ENCODE measurements at regions not wholly inside any gene's neighbourhood (a gene's known extent, or its start where the extent isn't known, plus 50 kb on each side); places are given as distances from the start of the nearest gene placed in this dataset.

DNA sequence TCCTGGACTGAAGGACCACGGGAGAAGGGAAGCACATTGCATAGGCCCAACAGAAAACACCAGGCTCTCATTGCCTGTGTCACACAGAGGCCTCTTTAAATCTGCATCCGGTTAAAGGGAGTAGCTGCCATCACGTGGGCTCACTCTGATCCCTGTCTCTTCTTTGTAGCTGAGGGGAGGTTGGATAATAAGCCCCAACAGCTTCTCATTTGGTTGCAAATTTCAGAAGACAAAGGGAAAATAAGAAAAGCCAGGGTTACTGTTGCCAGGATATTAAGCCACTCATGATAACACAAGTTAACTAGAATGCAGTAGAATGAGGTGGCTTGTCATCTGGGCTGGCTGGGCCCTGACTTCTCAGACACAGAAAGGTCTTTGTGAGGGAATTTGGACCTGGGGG, 325.1 kb upstream of the ERCC4 start:
- ChIA-PET CTCF (no interaction called here), POLR2A (no interaction called here)
- TF ChIP-seq, protein P1, sequence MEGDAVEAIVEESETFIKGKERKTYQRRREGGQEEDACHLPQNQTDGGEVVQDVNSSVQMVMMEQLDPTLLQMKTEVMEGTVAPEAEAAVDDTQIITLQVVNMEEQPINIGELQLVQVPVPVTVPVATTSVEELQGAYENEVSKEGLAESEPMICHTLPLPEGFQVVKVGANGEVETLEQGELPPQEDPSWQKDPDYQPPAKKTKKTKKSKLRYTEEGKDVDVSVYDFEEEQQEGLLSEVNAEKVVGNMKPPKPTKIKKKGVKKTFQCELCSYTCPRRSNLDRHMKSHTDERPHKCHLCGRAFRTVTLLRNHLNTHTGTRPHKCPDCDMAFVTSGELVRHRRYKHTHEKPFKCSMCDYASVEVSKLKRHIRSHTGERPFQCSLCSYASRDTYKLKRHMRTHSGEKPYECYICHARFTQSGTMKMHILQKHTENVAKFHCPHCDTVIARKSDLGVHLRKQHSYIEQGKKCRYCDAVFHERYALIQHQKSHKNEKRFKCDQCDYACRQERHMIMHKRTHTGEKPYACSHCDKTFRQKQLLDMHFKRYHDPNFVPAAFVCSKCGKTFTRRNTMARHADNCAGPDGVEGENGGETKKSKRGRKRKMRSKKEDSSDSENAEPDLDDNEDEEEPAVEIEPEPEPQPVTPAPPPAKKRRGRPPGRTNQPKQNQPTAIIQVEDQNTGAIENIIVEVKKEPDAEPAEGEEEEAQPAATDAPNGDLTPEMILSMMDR (IDR thresholded peaks at IDR 0.05; ENCODE audit: insufficient read depth, low read depth, low read length) = no peak
- DNase-seq (ENCODE audit: low read depth) = no peak
- Histone ChIP-seq H3K4me3 (ENCODE audit: low read depth, low read length) (no peak overlapping the region), H3K36me3 (ENCODE audit: control insufficient read depth, insufficient read depth, low read length) (no peaks in the 10 kb centered on the region), H3K27me3 (ENCODE audit: control insufficient read depth, insufficient read depth, low read length) (no peaks in the 10 kb centered on the region)

DNA sequence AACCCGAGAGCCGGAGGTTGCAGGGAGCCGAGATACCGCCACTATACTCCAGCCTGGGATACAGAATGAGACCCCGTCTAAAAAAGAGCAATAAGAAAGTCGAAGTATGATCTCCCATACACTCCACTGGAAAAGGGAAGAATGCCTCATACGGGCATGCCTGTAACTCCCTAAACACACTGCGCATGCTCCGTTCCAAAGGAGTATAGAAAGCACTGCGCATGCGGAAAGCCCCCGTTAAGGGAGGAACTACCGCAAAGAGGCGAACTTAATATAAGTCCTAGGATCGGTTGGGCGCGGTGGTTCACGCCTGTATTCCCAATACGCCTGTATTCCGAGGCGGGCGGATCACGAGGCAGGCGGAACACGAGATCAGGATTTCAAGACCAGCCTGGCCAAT, 313.1 kb upstream of the ERCC4 start:
- no peak for DNase-seq (ENCODE audit: low read depth)
- TF ChIP-seq, protein P1 (IDR thresholded peaks at IDR 0.05; ENCODE audit: insufficient read depth, low read depth, low read length) = no peak
- no peak overlapping the region for H3K4me3 ChIP-seq (ENCODE audit: low read depth, low read length)
- no peaks in the 10 kb centered on the region for H3K36me3 ChIP-seq (ENCODE audit: control insufficient read depth, insufficient read depth, low read length)
- POLR2A ChIA-PET = no interaction called here
- H3K27me3 ChIP-seq (ENCODE audit: control insufficient read depth, insufficient read depth, low read length) = no peaks in the 10 kb centered on the region
- CTCF ChIA-PET = no interaction called here

DNA sequence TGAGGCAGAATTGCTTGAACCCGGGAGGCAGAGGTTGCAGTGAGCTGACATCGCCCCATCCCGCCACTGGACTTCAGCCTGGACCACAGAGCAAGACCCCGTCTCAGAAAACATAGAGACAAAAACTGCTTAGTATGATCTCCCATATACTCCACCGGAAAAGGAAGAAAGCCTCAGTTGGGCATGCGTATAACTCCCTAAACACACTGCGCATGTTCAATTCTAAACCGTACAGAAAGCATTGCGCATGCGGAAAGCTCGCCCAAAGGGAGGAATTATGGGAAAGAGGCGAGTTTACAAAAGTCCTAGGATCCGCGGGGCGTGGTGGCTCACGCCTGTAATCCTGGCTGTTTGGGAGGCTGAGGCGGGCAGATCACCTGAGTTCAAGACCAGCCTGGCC, 312.7 kb upstream of the ERCC4 start:
- TF ChIP-seq, protein P1 (IDR thresholded peaks at IDR 0.05; ENCODE audit: insufficient read depth, low read depth, low read length) = no peak
- POLR2A ChIA-PET = no interaction called here
- CTCF ChIA-PET = no interaction called here
- no peak overlapping the region for H3K4me3 ChIP-seq (ENCODE audit: low read depth, low read length)
- DNase-seq (ENCODE audit: low read depth) = no peak
- H3K36me3 ChIP-seq (ENCODE audit: control insufficient read depth, insufficient read depth, low read length) = no peaks in the 10 kb centered on the region
- no peaks in the 10 kb centered on the region for H3K27me3 ChIP-seq (ENCODE audit: control insufficient read depth, insufficient read depth, low read length)

DNA sequence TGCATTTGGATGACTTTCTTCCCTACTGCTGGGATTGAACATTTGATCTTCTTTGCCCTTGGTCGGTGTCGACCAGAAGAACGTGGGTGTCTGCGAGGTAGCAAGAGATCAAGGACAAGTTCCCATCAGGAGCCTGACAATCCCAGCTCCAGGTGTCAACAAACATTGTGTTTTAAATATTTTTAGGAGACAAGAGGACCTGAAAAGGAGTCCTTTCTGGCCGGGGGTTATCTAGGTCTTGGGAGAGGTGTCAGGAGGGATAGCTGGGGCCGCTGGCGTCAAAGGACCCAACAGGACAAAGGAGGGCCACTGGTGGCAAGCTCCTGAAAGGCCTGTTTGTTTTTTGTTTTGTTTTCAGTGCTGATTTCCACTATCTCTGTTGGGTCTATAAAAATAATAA, 308.4 kb upstream of the ERCC4 start:
- TF ChIP-seq, protein P1 (IDR thresholded peaks at IDR 0.05; ENCODE audit: insufficient read depth, low read depth, low read length) = no peak
- POLR2A ChIA-PET = no interaction called here
- Histone ChIP-seq H3K4me3 (ENCODE audit: low read depth, low read length) (no peak overlapping the region), H3K36me3 (ENCODE audit: control insufficient read depth, insufficient read depth, low read length) (no peaks in the 10 kb centered on the region), H3K27me3 (ENCODE audit: control insufficient read depth, insufficient read depth, low read length) (no peaks in the 10 kb centered on the region)
- no peak for DNase-seq (ENCODE audit: low read depth)
- CTCF ChIA-PET = no interaction called here

DNA sequence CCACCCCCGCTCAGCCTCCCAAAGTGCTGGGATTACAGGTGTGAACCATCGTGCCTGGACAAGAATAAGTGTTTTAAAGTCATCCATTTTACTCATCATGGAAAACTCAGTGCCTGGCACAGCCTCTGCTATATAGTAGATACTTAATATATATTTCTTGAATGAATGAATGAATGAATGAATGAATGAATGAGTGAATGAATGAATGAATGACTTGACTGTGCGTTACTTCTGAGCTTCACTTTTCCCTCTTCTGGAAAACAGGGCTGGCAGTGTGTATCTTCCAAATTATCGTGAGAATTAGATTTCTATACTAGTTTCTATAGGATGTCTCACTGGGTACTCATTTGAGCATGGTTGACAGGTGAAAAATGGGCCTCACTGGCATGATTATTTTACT, 307.3 kb upstream of the ERCC4 start:
- H3K36me3 ChIP-seq (ENCODE audit: control insufficient read depth, insufficient read depth, low read length) = no peaks in the 10 kb centered on the region
- ChIA-PET POLR2A (no interaction called here), CTCF (no interaction called here)
- DNase-seq (ENCODE audit: low read depth) = no peak
- no peak overlapping the region for H3K4me3 ChIP-seq (ENCODE audit: low read depth, low read length)
- TF ChIP-seq, protein P1 (IDR thresholded peaks at IDR 0.05; ENCODE audit: insufficient read depth, low read depth, low read length) = no peak
- H3K27me3 ChIP-seq (ENCODE audit: control insufficient read depth, insufficient read depth, low read length) = no peaks in the 10 kb centered on the region
